SK-N-MC (cell line): ENCODE measurements at regions not wholly inside any gene's neighbourhood (a gene's known extent, or its start where the extent isn't known, plus 50 kb on each side); places are given as distances from the start of the nearest gene placed in this dataset.
"Not testable (repeated sequence)": the region's sequence is repeated elsewhere in the genome, so short reads cannot be mapped to it uniquely, and the experiment has no call there.

Experiments used
- EZH2 ChIP-seq: fragments of 200-600 bp; sonication (generic); IDR thresholded peaks from one replicate; pipeline ENCODE4 v1.6.1; 2017; ENCODE audit warnings: antibody characterized with exemption
- POLR2AphosphoS5 ChIP-seq: IDR thresholded peaks from 2 replicates; pipeline ENCODE4 v1.6.1; 2012; ENCODE audit warnings: mild to moderate bottlenecking, low read depth, low read length, borderline replicate concordance

GRCh38 chr4:1566301-1566837 is 117.7 kb downstream of the FAM53A start:
- not testable (repeated sequence) for TF ChIP-seq EZH2, POLR2AphosphoS5
